IMR-90 (cell line): ENCODE measurements at regions not wholly inside any gene's neighbourhood (a gene's known extent, or its start where the extent isn't known, plus 50 kb on each side); places are given as distances from the start of the nearest gene placed in this dataset.

Source experiments
- ATAC-seq: fragments of 200-7000 bp; cut with Tn5 transposase; 2 replicates; pipeline ENCODE4 v1.9.1; 2020; ENCODE audit warnings: low read depth, mild to moderate bottlenecking, moderate library complexity
- BruUV-seq: library from RNA; stranded (reverse); fragments of 400-500 nt; replicated peaks from 2 replicates; lab custom pipeline; 2021; lab: Mats Ljungman, UMichigan
- CTCF ChIA-PET: fragments of 300-600 bp; formaldehyde crosslinking; extraction: SDS; loops from one replicate; lab custom pipeline; 2021; ENCODE audit warnings: antibody characterized with exemption; lab: Yijun Ruan, JAX
- POLR2A ChIA-PET: fragments of 300-600 bp; sonication (Branson Sonifier 250); formaldehyde crosslinking; loops from one replicate; lab custom pipeline; 2022; ENCODE audit warnings: antibody characterized with exemption; ENCODE audit not compliant: unreplicated experiment; lab: Charles Lee
- DNase-seq: peaks from one replicate; pipeline ENCODE4 v3.0.0; 2013
- H2AFZ ChIP-seq: replicated peaks from 2 replicates; pipeline ENCODE3; 2013; ENCODE audit warnings: low read length, mild to moderate bottlenecking; ENCODE audit not compliant: poor library complexity
- H2AK5ac ChIP-seq: 2 replicates; pipeline ENCODE4 v1.6.1; 2013; ENCODE audit warnings: low read depth, low read length, inconsistent platforms
- H2AK9ac ChIP-seq: replicated peaks from 2 replicates; pipeline ENCODE3; 2013; ENCODE audit warnings: mild to moderate bottlenecking, low read depth, low read length, moderate library complexity; ENCODE audit not compliant: poor library complexity
- H2BK120ac ChIP-seq: 2 replicates; pipeline ENCODE4 v1.6.1; 2013; ENCODE audit warnings: low read depth, low read length, inconsistent platforms
- H2BK15ac ChIP-seq: 3 replicates; pipeline ENCODE4 v1.6.1; 2013; ENCODE audit warnings: low read depth, low read length, inconsistent platforms
- H2BK20ac ChIP-seq: 2 replicates; pipeline ENCODE4 v1.6.1; 2013; ENCODE audit warnings: low read depth, mild to moderate bottlenecking, inconsistent platforms, low read length, moderate library complexity
- H2BK5ac ChIP-seq: 2 replicates; pipeline ENCODE4 v1.6.1; 2013; ENCODE audit warnings: mild to moderate bottlenecking, low read depth, low read length, inconsistent platforms; ENCODE audit not compliant: poor library complexity, severe bottlenecking
- H3K14ac ChIP-seq: replicated peaks from 2 replicates; pipeline ENCODE4 v1.6.1; 2013; ENCODE audit warnings: low read depth, low read length, inconsistent platforms
- H3K18ac ChIP-seq: 2 replicates; pipeline ENCODE4 v1.6.1; 2013; ENCODE audit warnings: low read depth, low read length, control low read depth
- H3K23ac ChIP-seq: 2 replicates; pipeline ENCODE4 v1.6.1; 2013; ENCODE audit warnings: low read depth, low read length, inconsistent platforms
- H3K27ac ChIP-seq: 2 replicates; pipeline ENCODE4 v1.5.1; 2013; ENCODE audit warnings: mild to moderate bottlenecking, control low read depth, low read length; ENCODE audit not compliant: insufficient read depth
- H3K27me3 ChIP-seq: 2 replicates; pipeline ENCODE4 v1.6.1; 2013; ENCODE audit warnings: low read length; ENCODE audit not compliant: control insufficient read depth, insufficient read depth
- H3K36me3 ChIP-seq: 2 replicates; pipeline ENCODE4 v1.6.1; 2013; ENCODE audit warnings: low read length, mixed read lengths; ENCODE audit not compliant: control insufficient read depth, insufficient read depth
- H3K4ac ChIP-seq: 2 replicates; pipeline ENCODE4 v1.6.1; 2013; ENCODE audit warnings: low read depth, low read length, inconsistent platforms
- H3K4me1 ChIP-seq: 2 replicates; pipeline ENCODE4 v1.6.1; 2013; ENCODE audit warnings: low read length, mixed read lengths; ENCODE audit not compliant: control insufficient read depth, insufficient read depth
- H3K4me2 ChIP-seq: 2 replicates; pipeline ENCODE4 v1.6.1; 2013; ENCODE audit warnings: low read depth, mild to moderate bottlenecking, control low read depth, low read length, moderate library complexity
- H3K4me3 ChIP-seq: 2 replicates; pipeline ENCODE4 v1.5.1; 2013; ENCODE audit warnings: low read depth, mild to moderate bottlenecking, control low read depth, low read length, moderate library complexity; ENCODE audit not compliant: insufficient read depth
- H3K56ac ChIP-seq: 2 replicates; pipeline ENCODE4 v1.6.1; 2013; ENCODE audit warnings: low read length, inconsistent platforms; ENCODE audit not compliant: insufficient read depth; ENCODE audit errors: extremely low read depth
- H3K79me1 ChIP-seq, 2 experiments: 2 replicates each; pipeline ENCODE4 v1.6.1; 2013; ENCODE audit warnings: low read length in 2 of 2, inconsistent platforms in 1 of 2, low read depth in 1 of 2
- H3K9ac ChIP-seq: 2 replicates; pipeline ENCODE4 v1.6.1; 2013; ENCODE audit warnings: low read depth, low read length, control low read depth
- H3K9me1 ChIP-seq: 2 replicates; pipeline ENCODE4 v1.6.1; 2013; ENCODE audit warnings: low read length, inconsistent platforms; ENCODE audit not compliant: insufficient read depth
- H3K9me3 ChIP-seq: 2 replicates; pipeline ENCODE4 v1.6.1; 2013; ENCODE audit warnings: low read length; ENCODE audit not compliant: control insufficient read depth, insufficient read depth
- H4K20me1 ChIP-seq: 2 replicates; pipeline ENCODE4 v1.6.1; 2013; ENCODE audit warnings: low read length, inconsistent platforms; ENCODE audit not compliant: insufficient read depth
- H4K5ac ChIP-seq: 2 replicates; pipeline ENCODE4 v1.6.1; 2013; ENCODE audit warnings: mild to moderate bottlenecking, low read depth, low read length, control low read depth
- H4K8ac ChIP-seq, 2 experiments: 2 replicates each; pipeline ENCODE4 v1.6.1; 2013; ENCODE audit warnings: low read depth in 2 of 2, low read length in 2 of 2, control low read depth in 1 of 2, inconsistent platforms in 1 of 2
- H4K91ac ChIP-seq: 2 replicates; pipeline ENCODE4 v1.6.1; 2013; ENCODE audit warnings: low read depth, low read length, inconsistent platforms; ENCODE audit not compliant: insufficient read depth
- BHLHE40 ChIP-seq: fragments of 150-350 bp; IDR thresholded peaks from 2 replicates; pipeline ENCODE4 v1.6.1; 2016; ENCODE audit warnings: mild to moderate bottlenecking, low read depth, low read length
- CEBPB ChIP-seq: IDR thresholded peaks from 2 replicates; pipeline ENCODE4 v1.6.1; 2012; ENCODE audit warnings: low read depth, low read length, improper control_type of control experiment
- CHD1 ChIP-seq: IDR thresholded peaks from 2 replicates; pipeline ENCODE4 v1.6.1; 2012; ENCODE audit warnings: low read depth, low read length, improper control_type of control experiment
- CTCF ChIP-seq: conservative IDR thresholded peaks from 2 replicates; pipeline ENCODE4 v1.5.1; 2012; ENCODE audit warnings: mild to moderate bottlenecking, low read depth, low read length, improper control_type of control experiment
- ELK1 ChIP-seq: fragments of 150-350 bp; IDR thresholded peaks from 2 replicates; pipeline ENCODE4 v1.6.1; 2016; ENCODE audit warnings: low read depth, mild to moderate bottlenecking, low read length, moderate library complexity, borderline replicate concordance
- FOS ChIP-seq: fragments of 150-350 bp; IDR thresholded peaks from 2 replicates; pipeline ENCODE4 v1.6.1; 2016; ENCODE audit warnings: low read depth, low read length
- MAFK ChIP-seq: IDR thresholded peaks from 2 replicates; pipeline ENCODE4 v1.6.1; 2012; ENCODE audit warnings: low read depth, low read length, improper control_type of control experiment
- MAZ ChIP-seq: IDR thresholded peaks from 2 replicates; pipeline ENCODE4 v1.6.1; 2012; ENCODE audit warnings: low read depth, mild to moderate bottlenecking, low read length, improper control_type of control experiment, moderate library complexity, borderline replicate concordance
- MXI1 ChIP-seq: IDR thresholded peaks from 2 replicates; pipeline ENCODE4 v1.6.1; 2012; ENCODE audit warnings: low read depth, mild to moderate bottlenecking, low read length, moderate library complexity, borderline replicate concordance
- NFE2L2 ChIP-seq: fragments of 150-350 bp; IDR thresholded peaks from 2 replicates; pipeline ENCODE4 v1.6.1; 2016; ENCODE audit warnings: low read depth, mild to moderate bottlenecking, low read length
- POLR2A ChIP-seq: IDR thresholded peaks from 2 replicates; pipeline ENCODE4 v1.6.1; 2012; ENCODE audit warnings: mild to moderate bottlenecking, low read depth, low read length
- RAD21 ChIP-seq: IDR thresholded peaks from 2 replicates; pipeline ENCODE4 v1.6.1; 2012; ENCODE audit warnings: low read length, improper control_type of control experiment
- RCOR1 ChIP-seq: IDR thresholded peaks from 2 replicates; pipeline ENCODE4 v1.6.1; 2012; ENCODE audit warnings: mild to moderate bottlenecking, low read length, improper control_type of control experiment; ENCODE audit not compliant: insufficient replicate concordance
- RFX5 ChIP-seq: IDR thresholded peaks from 2 replicates; pipeline ENCODE4 v1.8.0; 2012; ENCODE audit warnings: low read depth, mild to moderate bottlenecking, low read length, moderate library complexity
- SMC3 ChIP-seq: fragments of 150-350 bp; IDR thresholded peaks from 2 replicates; pipeline ENCODE4 v1.6.1; 2016; ENCODE audit warnings: low read depth, mild to moderate bottlenecking, antibody characterized with exemption, low read length, moderate library complexity
- USF2 ChIP-seq: fragments of 150-350 bp; IDR thresholded peaks from 2 replicates; pipeline ENCODE4 v1.6.1; 2017; ENCODE audit warnings: mild to moderate bottlenecking, antibody characterized with exemption, low read length, low read depth
- WGBS, 2 experiments: methylation state at CpG; one replicate each; pipeline versions ENCODE4 v1.1.5 to v1.1.7; 2013; ENCODE audit warnings: missing lambda C conversion rate in 2 of 2; ENCODE audit not compliant: insufficient read length in 1 of 2; ENCODE audit errors: extremely low coverage in 2 of 2; 5-methylcytosine and 5-hydroxymethylcytosine counted together
- dilution Hi-C: fragments of 300-500 bp; cut with HindIII; formaldehyde crosslinking; loops from one replicate; pipeline ENCODE4 v1.14.3; 2018; ENCODE audit warnings: low sequenced_read_pairs; ENCODE audit not compliant: unreplicated experiment
- in situ Hi-C: fragments of 300-500 bp; cut with MboI; formaldehyde crosslinking; loops from 3 replicates; pipeline ENCODE4 v1.14.3; 2019; ENCODE audit warnings: low sequenced_read_pairs, inconsistent platforms, mixed read lengths
- intact Hi-C: fragments of 100-400 bp; cut with micrococcal nuclease; formaldehyde crosslinking; loops from 2 replicates; pipeline ENCODE4 v1.10.0; 2022

GRCh38 chr21:19640964-19641363 is 1237.4 kb upstream of the TMPRSS15 start:
- Histone ChIP-seq H3K23ac (no peak overlapping the region), H3K18ac (no peak overlapping the region), H4K91ac (no peak overlapping the region), H3K4me1 (no peaks in the 10 kb centered on the region), H2BK15ac (no peak overlapping the region), H2BK5ac (no peak overlapping the region), H2AK5ac (no peak overlapping the region), H3K36me3 (no peaks in the 10 kb centered on the region), H2AK9ac (no peak overlapping the region), H2AFZ (no peak overlapping the region), H2BK120ac (no peak overlapping the region), H3K27ac (no peak overlapping the region), H3K14ac (no peak overlapping the region), H3K9ac (no peak overlapping the region), H4K20me1 (no peaks in the 10 kb centered on the region), H2BK20ac (no peak overlapping the region), H3K79me1 (no peaks in the 10 kb centered on the region), H3K4me2 (no peak overlapping the region), H3K27me3 (no peaks in the 10 kb centered on the region), H3K9me3 (peaks cover 4% of the 10 kb centered on the region), H3K4ac (no peak overlapping the region), H3K56ac (no peak overlapping the region), H4K8ac (no peak overlapping the region), H3K4me3 (no peak overlapping the region), H3K9me1 (no peaks in the 10 kb centered on the region), H4K5ac (no peak overlapping the region)
- POLR2A ChIA-PET, result no interaction called here
- CTCF ChIA-PET, result no interaction called here
- TF ChIP-seq BHLHE40 (no peak), FOS (no peak), MAFK (no peak), RAD21 (no peak), CHD1 (no peak), CTCF (no peak), RFX5 (no peak), POLR2A (no peak), ELK1 (no peak), NFE2L2 (no peak), RCOR1 (no peak), CEBPB (no peak), USF2 (no peak), SMC3 (no peak), MAZ (no peak), MXI1 (no peak)
- ATAC-seq (no peak), DNase-seq (no peak)
- intact Hi-C loops, result no loop called here
- in situ Hi-C loops, result no loop called here
- dilution Hi-C loops, result no loop called here
- BruUV-seq, result no TSS peak
- WGBS, 2 experiments, result 81% methylated on average over 4 of the region's 7 CpGs; no CpG with 5 or more reads in 1 of the 2 experiments
